GM19397 (cell line): ENCODE measurements at regions not wholly inside any gene's neighbourhood (a gene's known extent, or its start where the extent isn't known, plus 50 kb on each side); places are given as distances from the start of the nearest gene placed in this dataset.

Source experiments
- ATAC-seq: cut with Tn5 transposase; IDR thresholded peaks from one replicate; pipeline ENCODE4 v1.9.1; 2021; ENCODE audit warnings: mild to moderate bottlenecking, moderate library complexity; ENCODE audit not compliant: unreplicated experiment

GRCh38 chr5:58403822-58404433, 56.0 kb downstream of the PLK2 start:
- no peak for ATAC-seq

- no peak for ATAC-seq
These were observed 58.2 kb downstream of the PLK2 start for GRCh38 chr5:58401701-58402100.

- ATAC-seq: no peak
These were observed 59.1 kb downstream of the PLK2 start for GRCh38 chr5:58400737-58401136.

GRCh38 chr5:58399951-58400350, 59.9 kb downstream of the PLK2 start:
- no peak for ATAC-seq

- ATAC-seq: no peak
These were observed 65.5 kb downstream of the PLK2 start for GRCh38 chr5:58394339-58394738.

- no peak for ATAC-seq
These were observed 66.2 kb downstream of the PLK2 start for GRCh38 chr5:58393716-58394115.

GRCh38 chr5:58392496-58392895, 67.4 kb downstream of the PLK2 start:
- no peak for ATAC-seq

GRCh38 chr5:58383448-58383847, 76.4 kb downstream of the PLK2 start:
- ATAC-seq: no peak

GRCh38 chr5:58382131-58382534, 77.8 kb downstream of the PLK2 start:
- no peak for ATAC-seq

GRCh38 chr5:58381566-58381965, 78.3 kb downstream of the PLK2 start:
- no peak for ATAC-seq

- ATAC-seq: no peak
These were observed 79.2 kb downstream of the PLK2 start for GRCh38 chr5:58380655-58381054.

- no peak for ATAC-seq
These were observed 81.1 kb downstream of the PLK2 start for GRCh38 chr5:58378613-58379390.

GRCh38 chr5:58370606-58371005, 89.3 kb downstream of the PLK2 start:
- ATAC-seq: no peak

GRCh38 chr5:58369513-58370190, 90.2 kb downstream of the PLK2 start:
- no peak for ATAC-seq

GRCh38 chr5:58366461-58366860, 93.4 kb downstream of the PLK2 start:
- ATAC-seq: no peak

- ATAC-seq: no peak
These were observed 94.1 kb downstream of the PLK2 start for GRCh38 chr5:58365791-58366190.

- ATAC-seq: no peak
These were observed 96.2 kb downstream of the PLK2 start for GRCh38 chr5:58363461-58364249.

- ATAC-seq: no peak
These were observed 97.8 kb downstream of the PLK2 start for GRCh38 chr5:58362135-58362534.

- ATAC-seq: no peak
These were observed 99.1 kb downstream of the PLK2 start for GRCh38 chr5:58360794-58361193.

- no peak for ATAC-seq
These were observed 99.9 kb downstream of the PLK2 start for GRCh38 chr5:58359981-58360380.

GRCh38 chr5:58358501-58359178, 101.2 kb downstream of the PLK2 start:
- no peak for ATAC-seq
